HEK293 (cell line): ENCODE measurements at regions not wholly inside any gene's neighbourhood (a gene's known extent, or its start where the extent isn't known, plus 50 kb on each side); places are given as distances from the start of the nearest gene placed in this dataset.

Experiments
- CTCF ChIA-PET: fragments of 350-600 bp; formaldehyde crosslinking; extraction: SDS; loops from one replicate; lab custom pipeline; 2021; ENCODE audit warnings: antibody characterized with exemption; lab: Yijun Ruan, JAX
- POLR2A ChIA-PET: fragments of 300-600 bp; formaldehyde crosslinking; extraction: SDS; loops from one replicate; lab custom pipeline; 2020; ENCODE audit warnings: antibody characterized with exemption, inconsistent platforms; lab: Yijun Ruan, JAX
- H3K27ac ChIP-seq: fragments of 200-500 bp; sonication (Bioruptor generic); 2 replicates; pipeline ENCODE4 v1.5.1; 2014; ENCODE audit warnings: low read depth, low read length, control low read depth, inconsistent platforms; ENCODE audit errors: extremely low read depth
- H3K36me3 ChIP-seq, 2 experiments: fragments of 200-500 bp in 1 of 2; sonication (Bioruptor generic) in 1 of 2; 1 replicate in 1 of 2; 2 replicates in 1 of 2; pipeline ENCODE4 v1.5.1; 2014 to 2017; ENCODE audit warnings: inconsistent platforms in 2 of 2, low read length in 2 of 2; ENCODE audit not compliant: control insufficient read depth in 2 of 2, insufficient read depth in 1 of 2
- H3K4me1 ChIP-seq: fragments of 200-500 bp; sonication (Bioruptor generic); 2 replicates; pipeline ENCODE4 v1.5.1; 2014; ENCODE audit warnings: mild to moderate bottlenecking, low read length, inconsistent platforms; ENCODE audit not compliant: control insufficient read depth, insufficient read depth
- H3K4me3 ChIP-seq: 2 replicates; pipeline ENCODE4 v1.5.1; 2011; ENCODE audit warnings: low read depth, mild to moderate bottlenecking, control low read depth, low read length, moderate library complexity
- H3K9me3 ChIP-seq: fragments of 200-500 bp; sonication (Bioruptor generic); 2 replicates; pipeline ENCODE4 v1.5.1; 2014; ENCODE audit warnings: low read depth, low read length, inconsistent platforms; ENCODE audit not compliant: control insufficient read depth, insufficient read depth
- AEBP2 ChIP-seq: fragments of 450-650 bp; formaldehyde crosslinking; IDR thresholded peaks from 2 replicates; pipeline ENCODE4 v1.5.1; 2016; ENCODE audit warnings: missing biosample characterization, missing genetic modification characterization, borderline replicate concordance
- GLI2 ChIP-seq: fragments of 450-650 bp; formaldehyde crosslinking; IDR thresholded peaks from 2 replicates; pipeline ENCODE4; 2017; ENCODE audit warnings: missing biosample characterization, missing genetic modification characterization, low read depth, borderline replicate concordance
- IKZF3 ChIP-seq: fragments of 450-650 bp; IDR thresholded peaks from 2 replicates; pipeline ENCODE4 v1.5.0; 2018; ENCODE audit warnings: missing biosample characterization, mild to moderate bottlenecking, missing genetic modification characterization, moderate library complexity
- MYNN ChIP-seq: fragments of 450-650 bp; formaldehyde crosslinking; IDR thresholded peaks from 2 replicates; pipeline ENCODE4 v1.5.1; 2016; ENCODE audit warnings: missing biosample characterization, missing genetic modification characterization, borderline replicate concordance
- OVOL3 ChIP-seq: fragments of 450-650 bp; formaldehyde crosslinking; IDR thresholded peaks from 2 replicates; pipeline ENCODE4 v1.5.1; 2016; ENCODE audit warnings: missing biosample characterization, missing genetic modification characterization
- SCRT1 ChIP-seq: fragments of 450-650 bp; formaldehyde crosslinking; IDR thresholded peaks from 2 replicates; pipeline ENCODE4 v1.5.1; 2016; ENCODE audit warnings: missing biosample characterization, missing genetic modification characterization, borderline replicate concordance
- SETDB1 ChIP-seq: IDR thresholded peaks from one replicate; pipeline ENCODE4 v1.6.1; 2017; ENCODE audit warnings: mild to moderate bottlenecking, low read length, moderate library complexity, mixed read lengths; ENCODE audit not compliant: insufficient read length
- WT1 ChIP-seq: fragments of 450-650 bp; formaldehyde crosslinking; IDR thresholded peaks from 2 replicates; pipeline ENCODE4 v1.5.1; 2016; ENCODE audit warnings: missing biosample characterization, missing genetic modification characterization
- ZBTB21 ChIP-seq: fragments of 450-650 bp; formaldehyde crosslinking; IDR thresholded peaks from 2 replicates; pipeline ENCODE4 v1.5.1; 2017; ENCODE audit warnings: missing biosample characterization, missing genetic modification characterization
- ZBTB49 ChIP-seq: fragments of 450-650 bp; formaldehyde crosslinking; IDR thresholded peaks from 2 replicates; pipeline ENCODE4 v1.5.1; 2016; ENCODE audit warnings: missing biosample characterization, missing genetic modification characterization, low read depth
- ZFP41 ChIP-seq: fragments of 450-650 bp; formaldehyde crosslinking; IDR thresholded peaks from 2 replicates; pipeline ENCODE4 v1.5.1; 2016; ENCODE audit warnings: missing biosample characterization, missing genetic modification characterization, borderline replicate concordance
- ZIC2 ChIP-seq: fragments of 450-650 bp; formaldehyde crosslinking; IDR thresholded peaks from 2 replicates; pipeline ENCODE4 v1.5.1; 2016; ENCODE audit warnings: missing biosample characterization, missing genetic modification characterization
- ZNF132 ChIP-seq: fragments of 450-650 bp; formaldehyde crosslinking; IDR thresholded peaks from 2 replicates; pipeline ENCODE4 v1.5.1; 2017; ENCODE audit warnings: missing biosample characterization, missing genetic modification characterization, borderline replicate concordance
- ZNF24 ChIP-seq: fragments of 450-650 bp; formaldehyde crosslinking; IDR thresholded peaks from 2 replicates; pipeline ENCODE4 v1.5.1; 2016; ENCODE audit warnings: missing biosample characterization, missing genetic modification characterization
- ZNF324 ChIP-seq: fragments of 450-650 bp; formaldehyde crosslinking; IDR thresholded peaks from 2 replicates; pipeline ENCODE4 v1.5.1; 2016; ENCODE audit warnings: missing biosample characterization, missing genetic modification characterization
- ZNF335 ChIP-seq: fragments of 450-650 bp; formaldehyde crosslinking; conservative IDR thresholded peaks from 2 replicates; pipeline ENCODE4 v1.5.1; 2016; ENCODE audit warnings: missing biosample characterization, missing genetic modification characterization
- ZNF37A ChIP-seq: fragments of 450-650 bp; IDR thresholded peaks from 2 replicates; pipeline ENCODE4 v1.5.1; 2018; ENCODE audit warnings: missing biosample characterization, missing genetic modification characterization
- ZNF544 ChIP-seq: fragments of 450-650 bp; formaldehyde crosslinking; IDR thresholded peaks from 2 replicates; pipeline ENCODE4 v1.5.0; 2017; ENCODE audit warnings: missing biosample characterization, missing genetic modification characterization
- ZNF629 ChIP-seq: fragments of 450-650 bp; formaldehyde crosslinking; IDR thresholded peaks from 2 replicates; pipeline ENCODE4 v1.5.1; 2017; ENCODE audit warnings: missing biosample characterization, missing genetic modification characterization
- ZNF645 ChIP-seq: fragments of 450-650 bp; formaldehyde crosslinking; IDR thresholded peaks from 2 replicates; pipeline ENCODE4; 2016; ENCODE audit warnings: missing biosample characterization, missing genetic modification characterization
- ZNF707 ChIP-seq: fragments of 450-650 bp; formaldehyde crosslinking; IDR thresholded peaks from 2 replicates; pipeline ENCODE4 v1.5.1; 2016; ENCODE audit warnings: missing biosample characterization, missing genetic modification characterization
- ZSCAN16 ChIP-seq: fragments of 450-650 bp; formaldehyde crosslinking; IDR thresholded peaks from 2 replicates; pipeline ENCODE4 v1.5.1; 2016; ENCODE audit warnings: missing biosample characterization, missing genetic modification characterization

- Histone ChIP-seq H3K9me3 (no peaks in the 10 kb centered on the region), H3K27ac (no peak overlapping the region), H3K4me3 (no peak overlapping the region), H3K36me3 (no peaks in the 10 kb centered on the region), H3K4me1 (no peaks in the 10 kb centered on the region)
- ChIA-PET POLR2A (no interaction called here), CTCF (no interaction called here)
- TF ChIP-seq IKZF3 (tag by site-specific recombination) (no peak), ZNF324 (tag by site-specific recombination) (no peak), ZNF707 (tag by site-specific recombination) (no peak), ZBTB49 (tag by site-specific recombination) (no peak), ZIC2 (no peak), ZNF629 (no peak), OVOL3 (no peak)
These were observed 339.8 kb upstream of the LINC00305 start for GRCh38 chr18:64488698-64489097.

GRCh38 chr18:64474773-64475172, 325.9 kb upstream of the LINC00305 start:
- no peak overlapping the region for H3K4me3 ChIP-seq
- H3K9me3 ChIP-seq: no peaks in the 10 kb centered on the region
- CTCF ChIA-PET: interaction anchor here (0.6 kb wide), 1 partner anchor 884 kb away, joined by 3 read pairs; no protein-coding TSS in a partner anchor
- no peak for TF ChIP-seq SETDB1
- no peak overlapping the region for H3K27ac ChIP-seq
- POLR2A ChIA-PET: no interaction called here
- no peaks in the 10 kb centered on the region for H3K4me1 ChIP-seq
- H3K36me3 ChIP-seq: no peaks in the 10 kb centered on the region

- TF ChIP-seq ZNF24 (tag by site-specific recombination) (no peak), ZSCAN16 (tag by site-specific recombination) (no peak), GLI2 (tag by site-specific recombination) (no peak), ZFP41 (tag by site-specific recombination) (no peak)
- H3K36me3 ChIP-seq: no peaks in the 10 kb centered on the region
- POLR2A ChIA-PET: no interaction called here
- H3K4me1 ChIP-seq: no peaks in the 10 kb centered on the region
- H3K9me3 ChIP-seq: no peaks in the 10 kb centered on the region
- H3K4me3 ChIP-seq: no peak overlapping the region
- no peak overlapping the region for H3K27ac ChIP-seq
- CTCF ChIA-PET: interaction anchor here (0.6 kb wide), 1 partner anchor 883 kb away, joined by 3 read pairs; no protein-coding TSS in a partner anchor
These were observed 325.4 kb upstream of the LINC00305 start for GRCh38 chr18:64474255-64474654.

- POLR2A ChIA-PET: no interaction called here
- CTCF ChIA-PET: interaction anchor here (0.8 kb wide), 1 partner anchor 40 kb away, joined by 4 read pairs; no protein-coding TSS in a partner anchor
- no peak overlapping the region for H3K4me3 ChIP-seq
- no peak for TF ChIP-seq ZBTB21
- TF ChIP-seq AEBP2 (tag by site-specific recombination): no peak
- TF ChIP-seq ZNF645 (tag by site-specific recombination): no peak
- TF ChIP-seq ZNF335 (tag by site-specific recombination): no peak
- no peak for TF ChIP-seq WT1
- no peak for TF ChIP-seq ZNF37A (tag by site-specific recombination)
- TF ChIP-seq ZNF132 (tag by site-specific recombination): no peak
- no peak for TF ChIP-seq SCRT1 (tag by site-specific recombination)
- TF ChIP-seq ZNF544 (tag by site-specific recombination): no peak
- no peak for TF ChIP-seq MYNN (tag by site-specific recombination)
These were observed 300.5 kb upstream of the LINC00305 start for GRCh38 chr18:64449434-64449833.

More at GRCh38 chr18:64449434-64449833, 300.5 kb upstream of the LINC00305 start:
- Histone ChIP-seq H3K4me1 (no peaks in the 10 kb centered on the region), H3K9me3 (no peaks in the 10 kb centered on the region; the same call in 1 of the 2 replicates), H3K36me3 (no peaks in the 10 kb centered on the region), H3K27ac (no peak overlapping the region)
